Hepatocyte (in vitro differentiated cells): ENCODE measurements at regions not wholly inside any gene's neighbourhood (a gene's known extent, or its start where the extent isn't known, plus 50 kb on each side); places are given as distances from the start of the nearest gene placed in this dataset.

ENCODE experiments used
- DNase-seq: peaks from one replicate; pipeline ENCODE4 v3.0.0-alpha.2; 2016; ENCODE audit warnings: low spot score
- H2AFZ ChIP-seq: fragments of 200-600 bp; sonication (generic); 2 replicates; pipeline ENCODE4 v1.6.0; 2016; ENCODE audit warnings: antibody characterized with exemption, mild to moderate bottlenecking
- H3K27ac ChIP-seq: fragments of 200-600 bp; sonication (generic); 2 replicates; pipeline ENCODE4 v1.5.1; 2016; ENCODE audit warnings: mild to moderate bottlenecking
- H3K27me3 ChIP-seq: fragments of 200-600 bp; sonication (generic); 2 replicates; pipeline ENCODE4 v1.6.1; 2016
- H3K36me3 ChIP-seq: fragments of 200-600 bp; sonication (generic); replicated peaks from 2 replicates; pipeline ENCODE4 v1.5.1; 2016; ENCODE audit warnings: low read depth; ENCODE audit not compliant: insufficient read depth
- H3K4me1 ChIP-seq: fragments of 200-600 bp; sonication (generic); 2 replicates; pipeline ENCODE4 v1.5.1; 2016; ENCODE audit warnings: mild to moderate bottlenecking, moderate library complexity; ENCODE audit not compliant: insufficient read depth
- H3K4me2 ChIP-seq: fragments of 200-600 bp; sonication (generic); 2 replicates; pipeline ENCODE4 v1.6.0; 2016
- H3K4me3 ChIP-seq: fragments of 200-600 bp; sonication (generic); 2 replicates; pipeline ENCODE4 v1.5.1; 2016; ENCODE audit warnings: mild to moderate bottlenecking
- H3K79me2 ChIP-seq: fragments of 200-600 bp; sonication (generic); 2 replicates; pipeline ENCODE4 v1.6.0; 2017; ENCODE audit warnings: mild to moderate bottlenecking
- H3K9me2 ChIP-seq: fragments of 200-600 bp; sonication (generic); replicated peaks from 2 replicates; pipeline ENCODE4 v1.6.0; 2017; ENCODE audit warnings: mild to moderate bottlenecking; ENCODE audit not compliant: insufficient read depth
- H3K9me3 ChIP-seq: fragments of 200-600 bp; sonication (generic); 2 replicates; pipeline ENCODE4 v1.5.1; 2016; ENCODE audit warnings: low read depth, mild to moderate bottlenecking
- H4K20me1 ChIP-seq: fragments of 200-600 bp; sonication (generic); 2 replicates; pipeline ENCODE4 v1.6.0; 2016; ENCODE audit warnings: mild to moderate bottlenecking; ENCODE audit not compliant: insufficient read depth, poor library complexity, severe bottlenecking
- CTCF ChIP-seq: fragments of 200-600 bp; sonication (generic); IDR thresholded peaks from 2 replicates; pipeline ENCODE4 v1.5.1; 2016; ENCODE audit warnings: antibody characterized with exemption, mild to moderate bottlenecking; ENCODE audit not compliant: poor library complexity
- EZH2 ChIP-seq: fragments of 200-600 bp; sonication (generic); IDR thresholded peaks from 2 replicates; pipeline ENCODE4 v1.6.1; 2016; ENCODE audit warnings: antibody characterized with exemption, mild to moderate bottlenecking, borderline replicate concordance
- EZH2phosphoT487 ChIP-seq: fragments of 200-600 bp; sonication (generic); IDR thresholded peaks from one replicate; pipeline ENCODE4 v1.6.1; 2018; ENCODE audit warnings: antibody characterized with exemption, mild to moderate bottlenecking, low read depth, moderate library complexity; ENCODE audit not compliant: unreplicated experiment, severe bottlenecking
- WGBS: methylation state at CpG from one replicate; pipeline ENCODE4 v1.1.6; 2016; ENCODE audit warnings: low lambda C conversion rate; ENCODE audit errors: missing lambda C conversion rate; 5-methylcytosine and 5-hydroxymethylcytosine counted together

- Histone ChIP-seq H3K36me3 (no peaks in the 10 kb centered on the region), H3K9me3 (no peaks in the 10 kb centered on the region), H3K27ac (peak overlapping the region; percentile 15), H3K4me2 (peak overlapping the region; percentile 46), H3K4me1 (peaks cover 58% of the 10 kb centered on the region), H4K20me1 (no peaks in the 10 kb centered on the region), H2AFZ (no peak overlapping the region), H3K4me3 (no peak overlapping the region), H3K9me2 (no peaks in the 10 kb centered on the region), H3K27me3 (no peaks in the 10 kb centered on the region), H3K79me2 (no peaks in the 10 kb centered on the region)
- no peak for DNase-seq
- TF ChIP-seq CTCF = no peak
- no peak for TF ChIP-seq EZH2
- no peak for TF ChIP-seq EZH2phosphoT487
- WGBS = 50% methylated on average over 5 of the region's 5 CpGs
Measured at GRCh38 chr6:105485456-105485855, 82.6 kb upstream of the PREP start.

GRCh38 chr6:105484238-105485161 is 81.6 kb upstream of the PREP start:
- no peaks in the 10 kb centered on the region for H3K36me3 ChIP-seq
- peak overlapping the region; percentile 22 for H3K27ac ChIP-seq
- TF ChIP-seq EZH2 (no peak), CTCF (peak; percentile 86)
- H3K79me2 ChIP-seq = no peaks in the 10 kb centered on the region
- H3K9me3 ChIP-seq = no peaks in the 10 kb centered on the region
- H3K4me2 ChIP-seq = peak overlapping the region; percentile 46
- H3K4me1 ChIP-seq = peaks cover 54% of the 10 kb centered on the region
- no peaks in the 10 kb centered on the region for H3K27me3 ChIP-seq
- 38% methylated on average over 12 of the region's 12 CpGs for WGBS
- peak; percentile 63 for DNase-seq
- H2AFZ ChIP-seq = no peak overlapping the region
- H3K4me3 ChIP-seq = no peak overlapping the region
- H3K9me2 ChIP-seq = no peaks in the 10 kb centered on the region
- H4K20me1 ChIP-seq = no peaks in the 10 kb centered on the region

GRCh38 chr6:105483492-105483891 is 80.6 kb upstream of the PREP start:
- H3K27me3 ChIP-seq = no peaks in the 10 kb centered on the region
- no peaks in the 10 kb centered on the region for H3K36me3 ChIP-seq
- no peaks in the 10 kb centered on the region for H3K9me2 ChIP-seq
- H3K4me1 ChIP-seq = peaks cover 44% of the 10 kb centered on the region
- peak; percentile 22 for DNase-seq
- WGBS = 32% methylated on average over 4 of the region's 4 CpGs
- H2AFZ ChIP-seq = no peak overlapping the region
- H3K9me3 ChIP-seq = no peaks in the 10 kb centered on the region
- H3K27ac ChIP-seq = peak overlapping the region; percentile 22
- no peak for TF ChIP-seq EZH2phosphoT487
- no peak for TF ChIP-seq CTCF
- no peak for TF ChIP-seq EZH2
- peak overlapping the region; percentile 36 for H3K4me2 ChIP-seq
- H3K79me2 ChIP-seq = no peaks in the 10 kb centered on the region
- no peak overlapping the region for H3K4me3 ChIP-seq
- no peaks in the 10 kb centered on the region for H4K20me1 ChIP-seq
